IMR-90 (cell line): ENCODE measurements at regions not wholly inside any gene's neighbourhood (a gene's known extent, or its start where the extent isn't known, plus 50 kb on each side); places are given as distances from the start of the nearest gene placed in this dataset.

Experiments
- BHLHE40 ChIP-seq: fragments of 150-350 bp; IDR thresholded peaks from 2 replicates; pipeline ENCODE4 v1.6.1; 2016; ENCODE audit warnings: mild to moderate bottlenecking, low read depth, low read length
- CEBPB ChIP-seq: IDR thresholded peaks from 2 replicates; pipeline ENCODE4 v1.6.1; 2012; ENCODE audit warnings: low read depth, low read length, improper control_type of control experiment
- FOS ChIP-seq: fragments of 150-350 bp; IDR thresholded peaks from 2 replicates; pipeline ENCODE4 v1.6.1; 2016; ENCODE audit warnings: low read depth, low read length
- MAFK ChIP-seq: IDR thresholded peaks from 2 replicates; pipeline ENCODE4 v1.6.1; 2012; ENCODE audit warnings: low read depth, low read length, improper control_type of control experiment
- MAZ ChIP-seq: IDR thresholded peaks from 2 replicates; pipeline ENCODE4 v1.6.1; 2012; ENCODE audit warnings: low read depth, mild to moderate bottlenecking, low read length, improper control_type of control experiment, moderate library complexity, borderline replicate concordance
- NFE2L2 ChIP-seq: fragments of 150-350 bp; IDR thresholded peaks from 2 replicates; pipeline ENCODE4 v1.6.1; 2016; ENCODE audit warnings: low read depth, mild to moderate bottlenecking, low read length
- POLR2A ChIP-seq: IDR thresholded peaks from 2 replicates; pipeline ENCODE4 v1.6.1; 2012; ENCODE audit warnings: mild to moderate bottlenecking, low read depth, low read length
- RAD21 ChIP-seq: IDR thresholded peaks from 2 replicates; pipeline ENCODE4 v1.6.1; 2012; ENCODE audit warnings: low read length, improper control_type of control experiment
- RCOR1 ChIP-seq: IDR thresholded peaks from 2 replicates; pipeline ENCODE4 v1.6.1; 2012; ENCODE audit warnings: mild to moderate bottlenecking, low read length, improper control_type of control experiment; ENCODE audit not compliant: insufficient replicate concordance
- SMC3 ChIP-seq: fragments of 150-350 bp; IDR thresholded peaks from 2 replicates; pipeline ENCODE4 v1.6.1; 2016; ENCODE audit warnings: low read depth, mild to moderate bottlenecking, antibody characterized with exemption, low read length, moderate library complexity
- TF ChIP-seq, protein P1 (sequence below): fragments of 150-350 bp; IDR thresholded peaks from 2 replicates; pipeline ENCODE4 v1.6.1; 2017; ENCODE audit warnings: mild to moderate bottlenecking, antibody characterized with exemption, low read length, low read depth
- TF ChIP-seq, protein P2 (sequence below): conservative IDR thresholded peaks from 2 replicates; pipeline ENCODE4 v1.5.1; 2012; ENCODE audit warnings: mild to moderate bottlenecking, low read depth, low read length, improper control_type of control experiment
- TF ChIP-seq, protein P3 (sequence below): fragments of 150-350 bp; IDR thresholded peaks from 2 replicates; pipeline ENCODE4 v1.6.1; 2016; ENCODE audit warnings: low read depth, mild to moderate bottlenecking, low read length, moderate library complexity, borderline replicate concordance

DNA sequence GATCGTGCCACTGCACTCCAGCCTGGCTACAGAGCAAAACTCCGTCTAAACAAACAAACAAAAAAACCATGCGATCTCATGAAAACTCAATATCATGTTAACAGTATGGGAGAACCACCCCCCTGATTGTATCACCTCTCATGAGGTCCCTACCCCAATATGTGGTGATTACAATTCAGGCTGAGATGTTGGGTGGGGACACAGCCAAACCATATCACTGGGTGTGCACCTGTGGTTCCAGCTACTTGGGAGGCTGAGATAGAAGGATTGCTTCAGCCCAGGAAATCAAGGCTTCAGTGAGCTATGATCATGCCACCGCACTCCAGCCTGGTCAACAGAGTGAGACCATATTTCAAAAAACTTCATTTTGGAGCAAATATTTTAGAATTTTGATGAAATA lies 1094.7 kb upstream of the CDH8 start:
- TF ChIP-seq, protein P1, sequence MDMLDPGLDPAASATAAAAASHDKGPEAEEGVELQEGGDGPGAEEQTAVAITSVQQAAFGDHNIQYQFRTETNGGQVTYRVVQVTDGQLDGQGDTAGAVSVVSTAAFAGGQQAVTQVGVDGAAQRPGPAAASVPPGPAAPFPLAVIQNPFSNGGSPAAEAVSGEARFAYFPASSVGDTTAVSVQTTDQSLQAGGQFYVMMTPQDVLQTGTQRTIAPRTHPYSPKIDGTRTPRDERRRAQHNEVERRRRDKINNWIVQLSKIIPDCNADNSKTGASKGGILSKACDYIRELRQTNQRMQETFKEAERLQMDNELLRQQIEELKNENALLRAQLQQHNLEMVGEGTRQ: no peak
- TF ChIP-seq, protein P2, sequence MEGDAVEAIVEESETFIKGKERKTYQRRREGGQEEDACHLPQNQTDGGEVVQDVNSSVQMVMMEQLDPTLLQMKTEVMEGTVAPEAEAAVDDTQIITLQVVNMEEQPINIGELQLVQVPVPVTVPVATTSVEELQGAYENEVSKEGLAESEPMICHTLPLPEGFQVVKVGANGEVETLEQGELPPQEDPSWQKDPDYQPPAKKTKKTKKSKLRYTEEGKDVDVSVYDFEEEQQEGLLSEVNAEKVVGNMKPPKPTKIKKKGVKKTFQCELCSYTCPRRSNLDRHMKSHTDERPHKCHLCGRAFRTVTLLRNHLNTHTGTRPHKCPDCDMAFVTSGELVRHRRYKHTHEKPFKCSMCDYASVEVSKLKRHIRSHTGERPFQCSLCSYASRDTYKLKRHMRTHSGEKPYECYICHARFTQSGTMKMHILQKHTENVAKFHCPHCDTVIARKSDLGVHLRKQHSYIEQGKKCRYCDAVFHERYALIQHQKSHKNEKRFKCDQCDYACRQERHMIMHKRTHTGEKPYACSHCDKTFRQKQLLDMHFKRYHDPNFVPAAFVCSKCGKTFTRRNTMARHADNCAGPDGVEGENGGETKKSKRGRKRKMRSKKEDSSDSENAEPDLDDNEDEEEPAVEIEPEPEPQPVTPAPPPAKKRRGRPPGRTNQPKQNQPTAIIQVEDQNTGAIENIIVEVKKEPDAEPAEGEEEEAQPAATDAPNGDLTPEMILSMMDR: no peak
- TF ChIP-seq POLR2A (no peak), NFE2L2 (no peak), BHLHE40 (no peak), CEBPB (no peak), SMC3 (no peak), MAFK (no peak), RCOR1 (no peak), MAZ (no peak), RAD21 (no peak), FOS (no peak)
- TF ChIP-seq, protein P3, sequence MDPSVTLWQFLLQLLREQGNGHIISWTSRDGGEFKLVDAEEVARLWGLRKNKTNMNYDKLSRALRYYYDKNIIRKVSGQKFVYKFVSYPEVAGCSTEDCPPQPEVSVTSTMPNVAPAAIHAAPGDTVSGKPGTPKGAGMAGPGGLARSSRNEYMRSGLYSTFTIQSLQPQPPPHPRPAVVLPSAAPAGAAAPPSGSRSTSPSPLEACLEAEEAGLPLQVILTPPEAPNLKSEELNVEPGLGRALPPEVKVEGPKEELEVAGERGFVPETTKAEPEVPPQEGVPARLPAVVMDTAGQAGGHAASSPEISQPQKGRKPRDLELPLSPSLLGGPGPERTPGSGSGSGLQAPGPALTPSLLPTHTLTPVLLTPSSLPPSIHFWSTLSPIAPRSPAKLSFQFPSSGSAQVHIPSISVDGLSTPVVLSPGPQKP: no peak
